Upper lobe of right lung (tissue), 1 donor: ENCODE measurements at regions not wholly inside any gene's neighbourhood (a gene's known extent, or its start where the extent isn't known, plus 50 kb on each side); places are given as distances from the start of the nearest gene placed in this dataset.

Source experiments
- ATAC-seq: fragments of 200-7000 bp; cut with Tn5 transposase; one replicate; pipeline ENCODE4 v1.9.1; 2020; ENCODE audit warnings: mild to moderate bottlenecking, moderate library complexity
- DNase-seq: peaks from one replicate; pipeline ENCODE4 v3.0.0-alpha.2; 2020
- H3K27ac ChIP-seq: fragments of 200-600 bp; one replicate; pipeline ENCODE4 v1.8.0; 2022
- H3K27me3 ChIP-seq: fragments of 200-600 bp; one replicate; pipeline ENCODE4 v1.8.0; 2022; ENCODE audit warnings: mild to moderate bottlenecking
- H3K36me3 ChIP-seq: fragments of 200-600 bp; one replicate; pipeline ENCODE4 v1.8.0; 2022
- H3K4me1 ChIP-seq: fragments of 200-600 bp; one replicate; pipeline ENCODE4 v1.8.0; 2022
- H3K4me3 ChIP-seq: fragments of 200-600 bp; one replicate; pipeline ENCODE4 v1.8.0; 2022; ENCODE audit warnings: mild to moderate bottlenecking
- H3K9me3 ChIP-seq: fragments of 200-600 bp; one replicate; pipeline ENCODE4 v1.8.0; 2022
- intact Hi-C: fragments of 100-400 bp; cut with DNase I; formaldehyde crosslinking; loops from one replicate; pipeline ENCODE4 v1.11.0; 2022
- TF ChIP-seq, protein P1 (sequence below): fragments of 200-600 bp; IDR thresholded peaks from one replicate; pipeline ENCODE4 v1.8.0; 2022; ENCODE audit warnings: antibody characterized with exemption
- donor health status: DM: no; HTN: yes; CAD: no; lungs with severe emphysema.

DNA sequence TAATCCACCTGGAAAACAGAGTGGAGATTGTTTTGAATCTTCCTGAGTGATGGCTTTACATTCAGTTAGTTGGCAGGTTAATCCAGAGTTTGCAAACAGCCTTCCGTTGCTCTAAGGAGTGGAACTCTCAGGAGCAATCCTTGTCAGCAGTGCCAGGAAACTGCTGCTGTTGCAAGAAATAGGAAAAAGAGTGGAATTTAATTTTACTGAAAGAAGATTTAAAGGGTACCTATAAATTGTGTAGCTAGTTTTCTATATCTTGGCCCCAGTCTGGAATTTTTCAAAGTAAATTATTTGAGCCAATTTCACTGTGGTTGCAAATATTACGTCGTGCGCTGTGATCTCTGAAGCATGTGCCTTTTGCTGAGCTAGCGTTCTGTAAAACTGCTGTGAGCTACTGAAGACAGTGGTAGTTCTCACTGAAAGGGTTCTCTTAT, 55.5 kb upstream of the SLC5A12 start:
- intact Hi-C loops = no loop called here
- no peaks in the 10 kb centered on the region for H3K4me1 ChIP-seq
- H3K4me3 ChIP-seq = no peak overlapping the region
- DNase-seq (no peak), ATAC-seq (no peak)
- H3K9me3 ChIP-seq = no peaks in the 10 kb centered on the region
- TF ChIP-seq, protein P1, sequence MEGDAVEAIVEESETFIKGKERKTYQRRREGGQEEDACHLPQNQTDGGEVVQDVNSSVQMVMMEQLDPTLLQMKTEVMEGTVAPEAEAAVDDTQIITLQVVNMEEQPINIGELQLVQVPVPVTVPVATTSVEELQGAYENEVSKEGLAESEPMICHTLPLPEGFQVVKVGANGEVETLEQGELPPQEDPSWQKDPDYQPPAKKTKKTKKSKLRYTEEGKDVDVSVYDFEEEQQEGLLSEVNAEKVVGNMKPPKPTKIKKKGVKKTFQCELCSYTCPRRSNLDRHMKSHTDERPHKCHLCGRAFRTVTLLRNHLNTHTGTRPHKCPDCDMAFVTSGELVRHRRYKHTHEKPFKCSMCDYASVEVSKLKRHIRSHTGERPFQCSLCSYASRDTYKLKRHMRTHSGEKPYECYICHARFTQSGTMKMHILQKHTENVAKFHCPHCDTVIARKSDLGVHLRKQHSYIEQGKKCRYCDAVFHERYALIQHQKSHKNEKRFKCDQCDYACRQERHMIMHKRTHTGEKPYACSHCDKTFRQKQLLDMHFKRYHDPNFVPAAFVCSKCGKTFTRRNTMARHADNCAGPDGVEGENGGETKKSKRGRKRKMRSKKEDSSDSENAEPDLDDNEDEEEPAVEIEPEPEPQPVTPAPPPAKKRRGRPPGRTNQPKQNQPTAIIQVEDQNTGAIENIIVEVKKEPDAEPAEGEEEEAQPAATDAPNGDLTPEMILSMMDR = no peak
- no peaks in the 10 kb centered on the region for H3K36me3 ChIP-seq
- no peaks in the 10 kb centered on the region for H3K27me3 ChIP-seq
- H3K27ac ChIP-seq = no peak overlapping the region

DNA sequence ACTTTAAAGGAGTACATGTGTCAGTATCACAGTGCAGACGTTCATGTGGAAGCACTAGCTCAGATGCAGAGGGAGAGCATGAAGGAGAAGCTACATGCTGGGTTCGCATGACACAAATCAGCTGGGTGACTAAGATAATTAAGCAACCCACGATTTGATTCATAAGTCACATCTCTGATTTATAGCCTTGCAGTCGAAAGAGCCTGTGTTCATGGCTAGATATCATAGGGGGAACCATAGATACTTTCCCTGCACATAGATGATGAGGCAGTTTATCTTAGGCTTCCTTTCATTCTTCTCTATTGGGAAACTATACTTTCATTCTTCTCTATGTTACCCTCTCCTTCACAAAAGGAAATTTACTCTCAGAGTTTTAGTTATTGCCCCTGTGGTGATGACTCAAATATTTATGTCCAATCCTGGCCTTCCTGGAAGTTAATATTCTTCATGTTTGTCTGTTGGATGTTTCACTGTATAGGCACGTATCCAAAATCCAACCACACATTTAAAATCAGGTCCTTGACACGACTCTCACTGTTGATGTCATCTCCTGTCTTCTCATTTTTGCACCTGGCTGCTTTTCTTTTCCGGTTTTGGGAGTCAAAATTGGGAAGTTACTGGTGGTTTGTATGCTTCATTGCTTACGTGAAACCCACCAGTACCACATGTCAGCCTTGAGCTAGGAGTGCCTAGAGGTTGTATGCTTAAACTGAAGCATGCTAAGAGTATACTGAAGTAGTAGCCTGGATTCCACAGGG, 56.3 kb upstream of the SLC5A12 start:
- DNase-seq (no peak), ATAC-seq (no peak)
- TF ChIP-seq, protein P1 = no peak
- intact Hi-C loops = no loop called here
- H3K4me1 ChIP-seq = no peaks in the 10 kb centered on the region
- H3K36me3 ChIP-seq = no peaks in the 10 kb centered on the region
- H3K4me3 ChIP-seq = no peak overlapping the region
- no peak overlapping the region for H3K27ac ChIP-seq
- H3K27me3 ChIP-seq = no peaks in the 10 kb centered on the region
- H3K9me3 ChIP-seq = no peaks in the 10 kb centered on the region

DNA sequence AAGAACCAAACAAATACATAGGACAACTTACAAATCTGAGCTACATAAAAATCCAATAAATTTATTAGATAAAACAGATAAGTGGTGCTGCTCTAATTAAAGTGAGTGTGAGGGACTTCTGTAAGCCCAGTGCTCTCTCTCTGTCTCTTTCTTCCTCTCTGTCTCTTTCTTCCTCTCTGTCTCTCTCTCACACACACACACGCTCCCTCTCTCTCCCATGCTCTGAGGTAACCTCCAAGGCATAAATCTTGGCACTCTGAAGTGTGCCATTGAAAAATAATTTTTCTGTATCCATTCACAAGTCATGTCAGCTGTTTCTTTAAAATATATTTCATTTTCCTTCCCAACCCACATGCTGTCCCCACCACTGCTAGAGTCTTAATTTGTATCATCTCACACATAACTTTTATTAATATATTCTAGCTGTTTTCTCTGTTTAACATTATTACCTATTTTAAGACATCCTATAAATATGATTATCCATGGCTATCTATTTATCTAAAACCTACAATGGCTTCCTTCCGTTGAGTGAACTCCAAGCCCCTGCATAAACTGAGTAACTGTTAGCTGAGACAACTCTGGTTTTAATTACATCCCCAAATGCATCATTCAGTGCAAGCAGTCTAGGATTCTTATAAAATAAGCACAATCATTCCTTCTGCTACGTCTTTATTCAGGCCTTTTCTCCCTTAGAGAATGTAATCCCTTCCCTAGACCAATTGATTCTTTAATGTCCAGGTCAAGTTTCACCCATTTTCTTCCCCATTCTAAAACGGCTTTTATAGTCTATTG, 57.4 kb upstream of the SLC5A12 start:
- no peak for DNase-seq

DNA sequence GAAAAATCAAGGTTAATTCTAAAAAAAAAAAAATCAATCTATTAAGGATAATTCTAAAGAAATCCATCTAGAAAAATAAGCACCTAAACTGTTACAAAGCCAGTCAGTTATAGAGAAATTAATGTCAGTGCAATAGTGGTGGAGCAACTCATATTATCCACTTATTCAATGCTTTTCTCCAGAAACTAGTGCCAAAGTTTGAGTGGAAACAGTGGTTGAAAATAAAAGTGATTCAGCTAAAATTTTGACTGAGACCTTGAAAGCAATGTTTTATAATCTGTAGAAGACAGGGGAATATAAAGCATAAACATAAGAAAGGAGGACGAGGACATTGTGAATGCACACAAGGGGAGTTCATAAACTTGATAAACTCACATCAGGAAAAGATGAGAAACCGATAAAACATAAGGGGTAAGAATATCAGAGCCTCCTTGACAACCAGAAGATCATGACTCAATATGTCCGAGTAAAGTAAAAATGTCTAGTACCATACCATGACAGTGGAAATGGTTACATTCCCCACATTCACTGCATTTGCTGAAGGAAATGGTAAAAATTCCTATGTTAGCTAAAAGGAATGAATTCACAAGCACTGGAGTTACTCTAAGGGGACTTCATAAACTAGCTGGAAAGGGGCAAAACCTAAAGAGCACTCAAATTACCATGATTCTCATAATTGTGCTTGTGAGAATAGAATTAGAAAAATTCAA, 58.7 kb upstream of the SLC5A12 start:
- Histone ChIP-seq H3K4me3 (no peak overlapping the region), H3K27me3 (no peaks in the 10 kb centered on the region), H3K27ac (no peak overlapping the region), H3K4me1 (no peaks in the 10 kb centered on the region), H3K36me3 (no peaks in the 10 kb centered on the region), H3K9me3 (no peaks in the 10 kb centered on the region)
- intact Hi-C loops = no loop called here
- ATAC-seq = no peak
- TF ChIP-seq, protein P1 = no peak
- DNase-seq = no peak

More for the DNA sequence above, 57.4 kb upstream of the SLC5A12 start:
- no peaks in the 10 kb centered on the region for H3K36me3 ChIP-seq
- TF ChIP-seq, protein P1 = no peak
- no peaks in the 10 kb centered on the region for H3K27me3 ChIP-seq
- intact Hi-C loops = no loop called here
- H3K9me3 ChIP-seq = no peaks in the 10 kb centered on the region
- H3K27ac ChIP-seq = no peak overlapping the region
- H3K4me3 ChIP-seq = no peak overlapping the region
- no peak for ATAC-seq
- H3K4me1 ChIP-seq = no peaks in the 10 kb centered on the region

GRCh38 chr11:26782220-26782965, 60.5 kb upstream of the SLC5A12 start:
- H3K27ac ChIP-seq = no peak overlapping the region
- H3K36me3 ChIP-seq = no peaks in the 10 kb centered on the region
- intact Hi-C loops = no loop called here
- H3K27me3 ChIP-seq = no peaks in the 10 kb centered on the region
- TF ChIP-seq, protein P1 = no peak
- no peak for DNase-seq
- no peak overlapping the region for H3K4me3 ChIP-seq
- ATAC-seq = no peak
- H3K4me1 ChIP-seq = no peaks in the 10 kb centered on the region
- no peaks in the 10 kb centered on the region for H3K9me3 ChIP-seq
